Body of pancreas (tissue), 4 donors: ENCODE measurements at regions not wholly inside any gene's neighbourhood (a gene's known extent, or its start where the extent isn't known, plus 50 kb on each side); places are given as distances from the start of the nearest gene placed in this dataset.

Experiments
- CTCF ChIP-seq, 7 experiments: fragments of 450-650 bp in 4 of 7; fragments of 200-600 bp in 3 of 7; sonication (generic) in 3 of 7; IDR thresholded peaks; one replicate each; pipeline ENCODE4 v1.5.1; 2016 to 2019; ENCODE audit warnings: antibody characterized with exemption in 7 of 7
- POLR2A ChIP-seq, 3 donors: fragments of 450-650 bp; IDR thresholded peaks; one replicate each; pipeline ENCODE4 v1.6.1; 2016; ENCODE audit warnings: antibody characterized with exemption in 3 of 3, mild to moderate bottlenecking in 2 of 3

DNA sequence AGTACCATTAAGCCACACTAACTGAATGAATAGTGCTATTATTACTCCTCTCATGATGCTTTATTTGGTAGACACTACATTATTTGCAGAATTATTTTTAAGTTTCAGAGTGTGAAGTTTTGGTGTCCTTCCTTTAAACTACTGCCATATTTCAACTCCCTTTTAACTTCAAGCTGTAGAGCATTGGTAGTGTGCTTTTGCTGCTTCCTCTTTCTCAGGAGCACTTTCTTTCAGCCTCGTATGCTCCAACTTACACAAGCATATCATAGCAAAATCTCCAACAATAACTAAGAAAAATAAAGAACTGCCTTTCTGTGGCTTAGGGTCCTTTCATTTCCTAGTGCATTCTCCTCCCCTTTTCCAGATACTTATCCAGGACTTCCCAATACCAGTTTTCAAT is 476.4 kb upstream of the AGTR1 start:
- TF ChIP-seq CTCF (IDR thresholded peaks at IDR 0.05) (no peak), POLR2A (IDR thresholded peaks at IDR 0.05) (no peak)
